Stimulated activated CD8-positive, alpha-beta memory T cell treated with anti-CD3 and anti-CD28 coated beads, Interleukin-12 subunit alpha, Interleukin-12 subunit beta, amount 100 ng/mL, for 24 hours (primary cell): ENCODE measurements at regions not wholly inside any gene's neighbourhood (a gene's known extent, or its start where the extent isn't known, plus 50 kb on each side); places are given as distances from the start of the nearest gene placed in this dataset.

Source experiments
- DNase-seq: peaks from one replicate; pipeline ENCODE4 v3.0.0-alpha.2; 2020; ENCODE audit errors: extremely low read depth

DNA sequence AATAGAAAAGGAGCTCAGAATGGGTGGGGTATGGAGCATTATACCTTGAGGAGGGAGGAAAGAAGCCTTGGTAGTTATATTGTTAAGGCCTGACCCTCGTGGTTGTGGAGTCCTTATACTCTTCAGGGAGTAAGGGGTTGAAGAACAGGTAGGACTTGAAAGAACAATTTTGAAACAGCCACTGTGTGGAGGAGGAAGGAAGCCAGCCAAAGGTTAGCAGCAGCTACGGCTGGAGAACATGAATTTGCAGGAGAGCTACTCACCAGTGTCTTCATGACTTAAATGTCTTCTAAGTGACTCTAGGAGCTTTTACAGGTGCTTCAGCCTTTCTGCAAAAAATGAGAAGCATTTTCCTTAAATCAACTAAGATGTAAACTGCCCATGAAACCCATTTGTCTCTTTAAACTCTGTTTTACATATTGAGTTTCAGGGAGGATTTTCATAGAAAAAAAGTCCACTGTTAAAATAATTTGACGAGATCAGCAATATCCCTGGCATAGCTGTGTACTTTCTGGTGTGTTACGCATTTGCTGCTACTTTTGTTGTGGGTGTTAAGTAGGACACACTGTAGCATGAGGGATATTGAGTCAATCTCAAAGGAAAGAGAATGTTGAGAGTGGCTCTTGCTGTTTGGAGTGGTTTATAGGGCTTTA, 110.6 kb upstream of the ELL2 start:
- DNase-seq, result no peak

DNA sequence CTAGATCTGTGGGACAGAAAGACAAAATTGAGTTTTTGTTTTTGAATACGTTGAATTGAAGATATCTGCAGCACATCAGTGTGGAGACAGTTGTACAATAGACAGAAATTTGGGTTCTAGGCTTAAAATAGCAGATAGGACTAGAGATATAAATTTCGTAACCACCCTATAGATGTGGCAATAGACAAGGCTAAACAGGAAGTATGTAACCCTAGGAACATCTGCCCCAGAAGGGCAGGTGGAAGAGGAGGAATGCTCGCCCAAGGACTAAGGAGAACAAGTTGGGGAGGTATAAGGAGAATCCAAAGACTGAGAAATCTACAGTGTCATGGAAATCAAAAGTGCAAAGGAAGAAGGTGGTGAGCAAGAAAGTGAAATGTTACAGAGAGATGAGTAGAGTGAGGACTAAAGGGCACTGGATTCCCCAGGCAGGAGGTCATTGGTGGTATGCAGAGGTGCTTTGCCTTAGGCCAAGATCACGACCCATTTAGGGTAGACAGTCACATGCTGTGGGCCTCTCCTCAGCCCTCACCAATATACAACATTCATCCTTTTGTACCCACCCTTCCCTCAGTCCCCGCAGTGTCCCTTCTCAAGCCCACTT, 109.1 kb upstream of the ELL2 start:
- no peak for DNase-seq

DNA sequence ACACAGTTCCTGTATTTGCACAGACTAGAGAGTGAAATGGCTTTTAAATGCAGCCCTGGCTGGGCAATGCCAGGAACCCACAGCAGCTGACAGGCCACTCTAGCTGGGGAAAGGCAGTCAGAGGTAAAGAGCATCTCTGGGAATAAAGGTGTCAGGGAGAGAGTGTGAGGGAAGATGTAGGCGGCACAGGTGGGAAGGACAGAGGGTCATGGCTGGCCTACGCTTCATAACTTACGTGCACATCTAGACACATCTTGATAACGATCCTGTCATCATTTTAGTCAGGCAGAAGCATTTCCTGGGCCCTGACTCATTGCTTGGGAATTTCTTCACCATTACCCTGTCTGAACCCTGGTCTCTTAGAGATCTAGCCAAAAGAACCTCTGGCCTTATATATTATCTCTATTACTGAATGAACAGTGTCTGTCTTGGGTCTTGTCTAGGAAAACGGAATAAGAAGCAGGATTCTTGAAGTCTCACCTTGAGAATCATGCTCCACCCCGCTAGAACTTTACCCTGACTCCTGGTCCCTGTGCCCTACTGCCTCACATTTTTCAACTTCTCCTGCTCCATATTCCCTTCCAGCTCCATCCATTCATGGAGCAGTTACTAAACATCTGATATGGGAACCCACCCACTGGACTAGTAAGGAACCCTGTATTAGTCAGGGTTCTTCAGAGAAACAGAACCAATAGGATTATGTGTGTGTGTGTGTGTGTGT, 106.4 kb upstream of the ELL2 start:
- no peak for DNase-seq

DNA sequence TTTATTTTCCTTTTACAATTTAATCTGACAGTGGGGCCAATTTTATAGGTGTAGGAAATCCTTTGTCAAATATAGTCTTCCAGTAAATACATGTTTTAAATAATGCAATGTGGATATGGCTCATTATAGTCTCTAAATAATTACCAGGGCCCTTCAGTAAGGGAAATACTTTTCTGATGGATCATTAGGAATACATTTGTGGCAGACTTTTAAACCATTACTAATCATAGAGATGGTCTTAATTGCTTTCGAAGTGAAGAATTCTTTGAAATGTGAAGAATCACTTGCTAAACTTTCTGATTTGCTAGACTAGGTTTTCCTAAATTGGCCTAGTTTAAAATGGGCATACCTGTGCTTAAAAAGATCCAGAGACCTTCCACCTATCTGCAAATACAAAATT, 105.6 kb upstream of the ELL2 start:
- no peak for DNase-seq

DNA sequence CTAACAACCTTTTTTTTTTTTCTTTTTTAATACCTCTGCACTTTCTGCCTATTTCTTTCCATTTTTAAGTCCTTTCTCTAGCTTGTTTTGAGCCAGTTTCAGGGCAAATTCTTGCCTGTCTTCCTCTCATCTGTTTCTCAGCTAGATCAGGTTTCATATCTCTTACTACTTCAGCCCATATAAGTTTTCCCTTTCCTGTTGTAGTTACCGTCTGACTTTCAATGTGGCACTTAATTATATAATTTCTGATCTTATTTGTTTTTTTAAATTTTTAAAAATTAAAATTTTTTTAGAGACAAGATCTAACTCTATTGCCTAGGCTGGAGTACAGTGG, 104.7 kb upstream of the ELL2 start:
- DNase-seq, result no peak

DNA sequence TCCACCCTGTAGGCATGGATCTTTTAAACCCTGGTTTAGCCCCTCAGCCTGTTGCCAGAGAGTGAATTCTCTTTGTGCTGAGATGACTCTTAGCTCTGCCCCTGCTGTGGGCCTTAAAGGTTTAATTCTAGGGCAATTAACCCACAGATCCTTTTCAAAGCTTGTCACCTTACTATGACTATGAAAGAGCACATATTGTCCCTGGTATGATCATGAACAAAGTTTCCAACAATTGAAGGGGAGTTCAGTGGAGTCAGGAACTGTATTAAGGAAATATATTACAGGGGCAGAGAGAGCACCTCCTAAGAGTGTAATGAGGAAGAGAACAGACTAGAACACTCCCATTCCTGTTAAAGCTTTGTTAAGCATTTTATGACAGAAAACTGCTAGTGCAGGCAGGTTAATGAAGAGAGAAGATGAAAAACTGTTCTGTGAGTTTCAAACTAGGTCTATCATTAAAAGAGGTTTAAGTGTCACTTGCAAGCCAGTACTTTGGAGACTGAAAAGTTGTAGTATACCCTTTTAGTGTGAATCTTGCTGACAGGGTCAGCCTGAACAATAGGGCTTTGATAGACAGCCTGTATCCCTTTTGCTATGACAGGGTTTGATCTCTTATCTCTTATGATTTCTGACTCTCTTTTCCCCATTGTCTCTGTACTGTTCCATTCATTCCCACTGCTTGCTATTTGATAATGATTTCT, 104.2 kb upstream of the ELL2 start:
- DNase-seq, result no peak

DNA sequence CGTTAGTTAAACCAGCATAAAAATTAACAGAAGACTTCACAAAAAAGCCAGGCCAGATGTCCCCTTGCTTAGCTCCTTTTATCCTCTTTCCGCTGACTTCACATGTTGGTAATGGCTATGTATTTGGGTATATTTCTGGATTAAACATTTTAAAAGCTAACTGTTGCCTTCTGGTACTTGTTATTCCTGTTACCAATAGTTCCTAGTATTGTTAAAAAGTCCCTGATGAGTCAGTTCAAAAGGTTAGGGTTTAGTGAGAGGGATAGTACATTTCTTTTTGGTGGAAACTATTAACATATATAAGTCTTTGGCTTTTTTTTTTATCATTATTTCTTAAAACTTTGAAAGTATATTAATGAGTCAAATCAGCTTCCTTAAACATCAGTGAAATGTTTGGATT, 103.2 kb upstream of the ELL2 start:
- DNase-seq, result no peak

DNA sequence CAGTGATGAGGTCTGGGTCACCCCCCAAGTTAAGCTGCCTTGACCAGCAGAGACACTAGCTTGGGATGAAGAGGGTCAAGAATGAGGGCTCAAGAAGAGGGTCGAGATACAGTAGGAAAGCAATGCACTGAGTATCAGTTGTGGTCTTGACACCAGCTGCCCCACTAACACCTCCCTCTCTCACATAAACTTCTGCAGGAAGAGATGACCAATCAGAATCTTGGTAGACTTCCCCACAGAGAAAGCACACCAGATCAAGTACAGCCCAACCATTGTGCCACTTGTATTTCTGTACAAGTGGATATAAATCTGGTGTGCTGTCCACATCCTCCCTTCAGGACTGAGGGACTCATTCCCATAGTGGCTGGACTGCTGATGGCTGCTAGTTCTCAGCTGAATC, 101.2 kb upstream of the ELL2 start:
- DNase-seq, result no peak

DNA sequence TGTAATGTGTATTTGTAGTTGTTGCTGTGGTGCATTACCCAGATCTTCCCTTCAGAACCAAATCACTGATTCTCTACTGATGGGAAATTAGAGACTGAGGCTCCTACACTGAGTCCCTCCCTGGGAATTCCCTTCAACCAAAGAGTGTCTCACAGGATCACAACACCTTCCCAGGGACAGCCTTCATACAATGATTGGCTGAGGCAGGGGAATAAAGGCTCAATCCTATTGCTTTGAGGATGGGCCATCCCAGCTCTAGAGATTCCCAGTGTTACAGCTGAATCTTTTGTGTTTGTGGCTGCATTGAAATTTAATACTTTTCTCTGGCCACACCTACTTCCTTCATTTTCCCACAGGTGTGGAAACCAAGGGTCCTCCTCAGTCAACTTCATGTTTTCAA, 96.4 kb upstream of the ELL2 start:
- no peak for DNase-seq

DNA sequence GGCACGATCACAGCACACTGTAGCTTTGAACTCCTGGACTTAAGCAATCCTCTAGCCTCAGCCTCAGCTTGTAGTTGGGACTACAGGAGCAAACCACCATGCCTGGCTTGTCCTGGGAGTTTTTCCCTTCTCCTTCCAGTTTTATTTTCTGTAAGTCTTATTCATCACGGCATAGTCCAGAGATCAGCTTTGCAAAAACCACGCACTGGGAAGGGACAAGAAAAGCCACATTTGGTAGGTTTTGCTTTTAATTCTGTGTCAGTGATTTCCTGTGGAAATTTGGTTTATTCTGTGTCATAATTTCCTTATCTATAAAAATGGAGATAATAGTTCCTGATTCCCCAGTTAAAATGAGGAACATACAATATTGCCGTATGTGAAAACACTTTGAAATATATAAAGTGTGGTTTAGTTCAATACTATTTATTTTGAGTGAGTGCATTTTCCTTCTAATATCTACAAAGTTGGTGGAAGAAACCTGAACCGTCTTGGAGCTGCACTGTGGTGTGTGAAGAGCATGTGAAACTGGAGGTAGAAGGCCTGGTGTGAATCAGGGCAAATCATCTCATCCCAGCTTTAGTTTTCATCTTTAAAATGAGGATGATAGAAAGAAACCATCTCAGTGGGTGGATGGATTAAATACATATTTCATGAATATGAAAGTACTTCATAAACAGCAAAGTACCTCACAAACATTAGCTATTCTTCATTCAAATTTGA, 92.8 kb upstream of the ELL2 start:
- no peak for DNase-seq

DNA sequence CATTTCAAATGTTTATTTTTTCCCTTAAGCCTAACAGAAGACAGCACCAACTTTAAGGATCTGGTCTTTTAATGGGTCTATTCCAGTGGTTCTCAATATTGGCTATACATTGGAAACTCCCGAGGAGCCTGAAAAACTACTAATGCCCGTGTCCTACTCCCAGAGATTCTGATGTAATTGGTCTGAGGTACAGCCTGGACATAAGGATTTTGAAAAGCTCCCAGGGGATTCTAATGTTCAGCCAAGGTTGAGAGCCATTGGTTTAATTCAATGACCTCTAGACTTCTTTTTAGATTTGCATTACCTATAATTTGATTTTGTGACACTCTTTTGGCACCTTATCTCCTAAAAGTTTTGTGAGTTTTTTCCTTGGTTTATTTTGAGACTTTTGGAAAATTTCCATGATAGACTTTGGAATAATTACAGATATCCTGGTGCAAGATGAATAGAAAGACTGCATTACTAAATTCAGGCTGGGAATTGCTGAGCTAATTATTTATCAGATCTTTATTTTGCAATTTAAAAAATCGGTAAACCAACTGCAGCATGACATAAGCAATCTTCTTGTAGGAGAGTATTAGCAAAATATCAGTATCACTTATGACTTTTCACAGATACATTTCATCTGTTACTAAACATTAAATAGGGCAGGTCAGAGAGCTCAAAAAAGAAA, 91.5 kb upstream of the ELL2 start:
- DNase-seq, result no peak

DNA sequence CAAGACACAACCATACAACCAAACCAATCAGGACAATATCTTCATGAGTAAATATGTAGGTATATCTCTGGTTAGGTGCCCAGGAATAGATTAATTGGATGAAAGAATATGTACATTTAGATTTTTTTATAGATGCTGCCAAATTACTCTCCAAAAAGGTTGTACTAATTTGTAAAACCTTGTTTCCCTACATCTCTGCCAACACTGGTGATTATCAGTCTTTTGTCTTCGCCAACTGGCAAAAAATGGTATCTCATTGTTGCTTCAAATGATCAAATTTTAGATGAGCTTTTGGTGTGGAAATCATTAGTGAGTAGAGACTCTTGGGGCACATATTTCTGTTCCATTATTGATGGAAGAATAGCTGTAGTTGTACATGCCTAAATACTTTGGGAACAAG, 90.7 kb upstream of the ELL2 start:
- DNase-seq, result no peak

DNA sequence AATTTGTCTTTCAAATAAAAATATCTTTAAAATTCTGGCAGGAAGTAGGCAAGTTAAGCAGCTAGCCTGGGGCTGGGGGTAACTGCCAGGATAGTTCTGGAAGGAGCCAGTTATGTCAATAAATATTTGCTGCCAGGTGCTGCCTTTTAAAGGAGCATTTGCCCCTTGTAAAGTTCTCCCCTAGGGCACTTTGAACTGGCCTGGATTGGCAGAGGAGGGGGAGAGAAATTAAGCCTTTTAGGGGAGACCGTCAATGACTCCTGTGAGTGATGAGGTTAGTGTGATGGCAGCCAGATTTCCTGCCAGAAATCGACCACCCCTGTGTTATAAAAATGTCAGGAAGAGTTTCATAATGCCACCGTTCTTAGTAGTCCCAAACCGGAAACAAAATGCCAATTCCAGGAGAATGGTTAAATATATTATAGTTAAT, 89.8 kb upstream of the ELL2 start:
- DNase-seq, result no peak

DNA sequence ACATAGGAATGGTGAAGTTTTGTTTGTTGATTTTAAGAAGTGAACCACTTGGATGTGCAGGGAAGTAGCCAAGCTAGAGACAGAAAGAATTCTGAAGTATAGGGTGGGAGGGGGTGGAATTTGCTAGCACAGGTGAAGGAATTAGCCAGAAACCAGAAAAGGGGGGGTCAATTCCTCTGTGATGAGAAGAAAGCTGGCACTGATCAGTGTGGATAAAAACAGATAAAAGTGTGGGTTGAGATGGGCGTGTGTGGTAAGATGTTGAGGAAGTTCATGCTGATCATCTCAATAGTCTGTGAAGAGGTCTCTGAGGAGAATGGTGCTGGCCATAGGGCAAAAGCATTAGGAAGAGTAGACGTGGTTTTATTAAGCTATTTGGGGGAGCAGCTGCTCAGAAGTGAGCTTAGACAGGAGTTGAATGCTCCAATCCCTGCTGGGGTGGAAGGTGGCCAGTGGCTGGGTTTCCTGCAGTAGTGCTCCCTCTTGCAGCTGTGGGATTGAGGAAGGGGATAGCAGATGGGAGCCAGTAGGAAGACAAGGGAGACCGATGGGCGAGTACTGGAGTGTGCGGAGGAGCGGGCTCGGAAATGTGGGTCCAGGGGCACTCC, 88.7 kb upstream of the ELL2 start:
- no peak for DNase-seq

DNA sequence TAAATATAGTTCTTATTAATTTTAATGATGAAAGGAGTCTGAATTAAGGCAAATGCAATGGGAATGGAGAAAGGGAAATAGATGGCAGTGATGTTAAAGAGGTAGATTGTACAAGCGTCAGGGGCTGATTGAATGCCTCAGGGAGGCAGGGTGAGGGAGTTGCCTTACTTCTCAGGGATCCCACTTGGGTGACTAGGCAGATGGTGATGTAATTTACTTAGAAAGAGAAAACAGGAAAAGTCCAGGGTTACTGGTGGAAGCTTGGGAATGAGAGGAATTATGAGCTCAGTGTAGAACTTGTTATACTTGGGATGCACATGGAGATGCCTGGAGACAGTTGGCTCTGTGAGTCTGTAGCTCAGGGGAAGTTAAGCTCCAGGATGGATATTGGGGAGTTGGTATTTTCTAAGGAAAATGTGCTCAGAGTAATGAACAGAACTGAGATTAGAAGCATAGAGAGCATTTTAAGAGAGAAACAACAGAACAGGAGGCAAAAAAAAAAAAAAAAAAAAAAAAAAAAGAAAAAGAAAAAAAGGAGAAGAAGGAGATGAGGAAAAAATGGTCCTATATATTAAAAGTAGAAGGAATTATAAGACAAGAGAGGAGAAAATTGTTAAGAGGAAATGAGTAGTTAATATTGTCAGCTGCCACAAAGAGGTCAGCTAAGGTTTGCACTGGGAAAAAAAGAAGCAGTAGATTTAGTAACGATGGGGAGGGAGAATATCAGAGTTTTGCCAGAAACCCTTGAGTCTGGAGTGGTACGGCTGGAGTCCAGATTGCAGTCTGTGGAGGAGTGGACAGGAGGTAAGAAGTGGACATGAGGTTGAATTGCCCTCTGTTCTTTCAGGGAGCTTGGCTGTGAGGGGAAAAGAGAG, 88.0 kb upstream of the ELL2 start:
- DNase-seq, result no peak

DNA sequence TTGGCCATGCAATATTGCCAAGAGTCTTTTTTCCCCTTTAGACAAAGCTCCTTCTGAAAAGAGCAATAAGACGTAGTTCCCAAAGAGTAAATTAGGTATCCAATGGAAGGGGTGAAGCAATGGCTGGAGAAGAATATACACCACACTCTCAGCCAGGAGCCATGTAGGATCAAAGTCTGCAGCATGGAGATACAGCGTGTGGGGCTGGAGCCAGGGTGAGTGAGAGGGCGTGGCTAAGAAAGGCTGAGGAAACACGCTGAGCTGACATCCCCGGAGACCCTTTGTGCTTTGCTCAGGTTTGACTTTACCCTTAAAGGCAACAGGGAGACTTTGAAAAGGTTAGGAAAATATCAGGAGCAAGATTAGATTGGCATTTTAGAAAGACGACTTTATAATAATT, 87.1 kb upstream of the ELL2 start:
- no peak for DNase-seq

DNA sequence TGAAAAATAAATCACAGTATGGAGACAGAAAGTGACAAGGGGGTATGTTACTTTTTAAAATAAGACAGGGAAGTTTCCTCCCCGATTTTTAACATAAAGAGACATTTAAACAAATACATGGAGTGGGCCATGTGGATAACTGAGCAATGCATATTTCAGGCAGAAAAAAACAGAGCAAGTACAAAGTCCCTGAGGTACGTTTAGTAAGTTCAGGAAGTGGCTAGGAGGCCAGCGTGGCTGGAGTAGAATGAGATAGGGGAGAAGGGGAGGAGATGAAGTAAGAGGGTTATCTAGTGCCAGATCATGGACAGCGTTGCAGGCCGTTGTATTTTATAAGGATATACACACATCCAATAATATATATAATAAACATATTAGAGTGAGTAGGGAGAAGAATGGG, 84.2 kb upstream of the ELL2 start:
- DNase-seq, result no peak

DNA sequence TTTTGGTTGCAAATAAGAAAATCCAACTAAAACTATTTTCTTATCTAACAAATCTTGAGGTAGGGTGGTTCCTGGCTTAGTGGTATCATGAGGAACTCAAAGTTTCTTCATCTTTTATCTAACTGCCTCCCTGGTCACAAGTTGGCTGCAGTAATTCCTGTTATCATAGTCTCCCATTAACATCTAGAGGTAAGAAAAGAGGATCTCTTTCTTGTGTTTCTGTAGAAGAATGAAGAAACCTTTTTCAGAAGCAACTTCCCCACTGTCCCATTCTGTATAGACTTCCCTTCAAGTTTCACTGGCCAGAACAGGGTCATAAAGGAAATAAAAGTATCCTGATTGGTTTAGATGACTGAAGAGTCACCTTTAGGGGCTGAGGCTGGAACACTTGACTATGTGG, 81.8 kb upstream of the ELL2 start:
- no peak for DNase-seq

DNA sequence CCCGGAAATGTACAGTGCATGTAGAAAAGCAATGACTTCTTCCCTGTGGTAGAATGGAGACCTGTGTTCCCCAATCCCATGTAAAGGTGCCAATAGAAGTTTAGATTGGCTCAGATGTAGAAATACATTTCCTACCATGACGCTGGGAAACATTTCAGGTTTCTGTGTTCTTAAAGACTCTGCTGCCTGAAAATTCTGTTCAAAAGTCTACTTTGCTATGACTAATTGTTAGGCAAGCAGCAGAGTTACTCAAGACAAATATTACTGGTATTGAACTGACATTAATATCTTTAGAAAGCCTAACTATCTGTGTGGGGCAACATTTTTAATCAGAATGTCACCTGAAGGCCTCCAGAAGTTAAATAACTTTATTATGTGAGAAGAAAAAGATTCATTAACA, 75.5 kb upstream of the ELL2 start:
- no peak for DNase-seq

DNA sequence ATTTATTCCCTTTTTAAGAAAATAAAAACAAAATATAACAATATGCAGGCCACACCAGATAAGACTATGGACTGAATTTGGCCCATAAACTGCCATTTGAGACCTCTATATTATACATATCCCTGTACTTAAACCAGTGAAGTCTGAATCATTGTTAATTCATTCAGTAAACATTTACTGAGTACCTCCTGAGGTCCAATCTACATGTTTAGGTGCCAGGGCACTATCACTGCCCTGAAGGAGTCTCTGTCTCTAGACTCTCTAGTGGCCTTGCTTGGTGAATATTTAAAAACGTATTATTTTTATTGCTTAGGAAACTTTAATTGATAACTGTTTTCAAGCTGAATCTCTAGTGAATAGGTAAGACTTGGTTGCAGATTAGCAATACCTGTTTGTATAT, 74.7 kb upstream of the ELL2 start:
- no peak for DNase-seq
